ENCODE measurements at regions not wholly inside any gene's neighbourhood (a gene's known extent, or its start where the extent isn't known, plus 50 kb on each side); places are given as distances from the start of the nearest gene placed in this dataset.

DNA sequence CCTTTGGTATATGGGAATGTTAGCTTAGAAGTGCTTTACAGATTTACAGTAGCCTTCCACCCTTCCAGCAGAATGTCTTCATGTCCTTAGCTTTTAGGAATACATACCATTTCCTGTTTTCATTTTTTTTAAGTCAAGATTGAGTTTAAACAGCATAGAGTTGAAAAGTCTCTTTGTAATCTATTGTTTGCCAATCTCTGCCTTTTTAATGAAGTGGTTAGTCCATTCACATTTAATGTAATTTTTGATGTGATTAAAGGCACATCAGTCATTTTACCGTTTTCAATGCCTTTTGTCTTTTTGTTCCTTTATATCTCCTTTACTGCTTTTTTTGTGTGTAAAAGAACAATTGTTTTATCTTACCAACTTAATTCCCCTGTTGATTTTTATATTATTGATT, 233.4 kb upstream of the SMIM21 start:
- TF ChIP-seq GATA1 (IDR thresholded peaks at IDR 0.05; ENCODE audit: low read depth, low read length), result no peak
- no peak for TF ChIP-seq POLR2A (IDR thresholded peaks at IDR 0.05; ENCODE audit: low read length)
- no peak for DNase-seq

DNA sequence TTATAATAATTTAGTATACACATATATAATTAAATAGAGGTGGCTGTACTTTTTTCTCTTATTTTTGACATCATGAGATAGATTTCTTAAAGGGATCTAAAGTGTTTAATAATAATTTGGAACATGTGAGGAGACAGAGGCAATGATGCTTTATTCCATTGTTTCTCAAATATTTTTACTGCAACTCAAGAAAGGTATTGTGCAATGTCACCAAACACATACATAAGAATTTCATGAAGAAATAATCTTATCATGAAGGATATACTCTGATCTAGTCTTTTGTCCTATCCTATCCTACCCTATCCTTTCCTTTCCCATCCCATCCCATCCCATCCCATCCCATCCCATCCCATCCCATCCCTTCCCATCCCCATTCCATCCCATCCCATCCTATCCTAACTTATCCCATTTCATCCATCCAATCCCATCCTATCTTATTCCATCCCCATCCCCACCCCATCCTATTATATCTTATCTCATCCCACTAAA, 232.1 kb upstream of the SMIM21 start:
- no peak for TF ChIP-seq GATA1 (IDR thresholded peaks at IDR 0.05; ENCODE audit: low read depth, low read length)
- TF ChIP-seq POLR2A (IDR thresholded peaks at IDR 0.05; ENCODE audit: low read length), result no peak
- DNase-seq, result no peak

- no peak for TF ChIP-seq POLR2A (IDR thresholded peaks at IDR 0.05; ENCODE audit: low read length)
- TF ChIP-seq GATA1 (IDR thresholded peaks at IDR 0.05; ENCODE audit: low read depth, low read length), result no peak
Measured at GRCh38 chr18:75658330-75658729, 230.8 kb upstream of the SMIM21 start.

DNA sequence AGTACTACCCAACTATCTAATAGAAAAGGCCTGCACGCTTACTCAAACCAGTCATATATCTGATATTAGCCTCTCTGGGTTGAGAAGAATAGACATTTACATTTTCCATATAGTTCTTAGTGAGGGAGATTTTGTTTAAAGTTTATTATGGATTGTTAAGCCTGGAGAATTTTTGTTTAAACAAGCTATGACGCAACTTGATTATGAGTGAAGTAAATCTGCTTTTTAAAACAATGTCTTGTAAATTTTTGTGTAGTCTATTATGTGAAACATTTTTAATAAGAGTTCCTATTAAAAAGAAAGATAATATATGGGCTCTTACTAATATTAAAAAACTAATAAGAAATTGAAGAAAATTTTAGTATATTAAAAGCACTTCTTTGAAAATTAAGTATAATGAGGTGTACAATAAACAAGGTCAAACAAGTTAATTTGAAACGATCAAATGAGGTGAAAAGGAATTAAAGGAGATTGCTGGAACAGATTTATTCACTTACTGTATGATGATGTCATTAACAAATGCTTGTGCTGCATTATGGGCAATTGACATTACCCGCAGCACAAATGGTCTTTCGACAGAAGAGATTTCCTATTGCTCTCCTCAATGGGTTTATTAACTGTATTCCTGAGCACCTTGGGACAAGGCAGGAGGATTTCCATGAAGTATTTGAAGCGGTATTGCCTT, 229.2 kb upstream of the SMIM21 start:
- TF ChIP-seq POLR2A (IDR thresholded peaks at IDR 0.05; ENCODE audit: low read length) (no peak), GATA1 (IDR thresholded peaks at IDR 0.05; ENCODE audit: low read depth, low read length) (no peak)
- no peak for DNase-seq

More at GRCh38 chr18:75658330-75658729, 230.8 kb upstream of the SMIM21 start:
- no peak for DNase-seq

GRCh38 chr18:75656035-75656434, 228.5 kb upstream of the SMIM21 start:
- no peak for TF ChIP-seq GATA1 (IDR thresholded peaks at IDR 0.05; ENCODE audit: low read depth, low read length)
- TF ChIP-seq POLR2A (IDR thresholded peaks at IDR 0.05; ENCODE audit: low read length), result no peak
- DNase-seq, result no peak

GRCh38 chr18:75654851-75655751, 227.6 kb upstream of the SMIM21 start:
- no peak for DNase-seq
- no peak for TF ChIP-seq POLR2A (IDR thresholded peaks at IDR 0.05; ENCODE audit: low read length)
- TF ChIP-seq GATA1 (IDR thresholded peaks at IDR 0.05; ENCODE audit: low read depth, low read length), result no peak

- no peak for TF ChIP-seq POLR2A (IDR thresholded peaks at IDR 0.05; ENCODE audit: low read length)
- no peak for TF ChIP-seq GATA1 (IDR thresholded peaks at IDR 0.05; ENCODE audit: low read depth, low read length)
- DNase-seq, result no peak
Measured at GRCh38 chr18:75654386-75654785, 226.9 kb upstream of the SMIM21 start.

DNA sequence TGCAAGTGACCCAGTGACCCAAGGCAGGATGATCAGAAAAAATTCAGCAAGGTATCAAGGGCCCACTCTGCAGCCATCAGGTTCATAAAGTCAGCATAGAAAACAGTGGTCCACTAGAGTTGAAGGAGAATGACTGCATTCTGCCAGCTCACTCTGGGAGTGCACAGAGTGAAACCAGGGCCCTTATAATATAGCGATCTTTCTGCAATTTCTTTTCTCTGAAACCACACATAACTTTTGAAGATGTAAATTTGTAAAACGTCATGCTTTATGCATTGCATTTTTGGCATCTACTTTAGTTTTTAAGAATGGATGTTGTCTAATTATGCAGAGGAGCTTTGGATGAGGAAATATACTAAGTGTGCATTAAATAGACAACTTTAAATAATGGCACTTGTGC, 225.0 kb upstream of the SMIM21 start:
- no peak for DNase-seq

GRCh38 chr18:75644871-75645270, 217.4 kb upstream of the SMIM21 start:
- TF ChIP-seq GATA1 (IDR thresholded peaks at IDR 0.05; ENCODE audit: low read depth, low read length), result no peak
- TF ChIP-seq POLR2A (IDR thresholded peaks at IDR 0.05; ENCODE audit: low read length), result no peak
- no peak for DNase-seq

More for the DNA sequence above, 225.0 kb upstream of the SMIM21 start:
- TF ChIP-seq POLR2A (IDR thresholded peaks at IDR 0.05; ENCODE audit: low read length) (no peak), GATA1 (IDR thresholded peaks at IDR 0.05; ENCODE audit: low read depth, low read length) (no peak)

DNA sequence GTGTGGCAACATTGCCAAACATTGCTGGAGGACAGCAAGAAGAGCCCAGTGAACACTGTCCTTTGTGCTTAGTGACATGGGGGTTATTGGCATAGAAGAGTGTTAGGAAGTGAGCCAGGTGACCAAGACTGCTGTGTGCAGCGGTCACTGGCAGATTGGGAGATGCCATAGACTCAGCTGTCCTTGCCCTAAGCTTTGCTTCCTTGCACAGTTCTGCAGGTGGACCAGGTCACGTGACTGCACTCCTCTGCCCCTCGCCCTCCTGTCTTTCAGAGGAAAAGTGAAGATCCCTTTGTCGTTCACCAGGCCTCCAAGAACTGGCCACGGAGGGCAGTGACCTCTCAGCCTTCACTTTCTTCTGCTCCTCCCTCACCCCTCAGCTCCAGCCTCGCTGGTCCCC, 215.6 kb upstream of the SMIM21 start:
- TF ChIP-seq GATA1 (IDR thresholded peaks at IDR 0.05; ENCODE audit: low read depth, low read length) (no peak), POLR2A (IDR thresholded peaks at IDR 0.05; ENCODE audit: low read length) (no peak)
- no peak for DNase-seq

DNA sequence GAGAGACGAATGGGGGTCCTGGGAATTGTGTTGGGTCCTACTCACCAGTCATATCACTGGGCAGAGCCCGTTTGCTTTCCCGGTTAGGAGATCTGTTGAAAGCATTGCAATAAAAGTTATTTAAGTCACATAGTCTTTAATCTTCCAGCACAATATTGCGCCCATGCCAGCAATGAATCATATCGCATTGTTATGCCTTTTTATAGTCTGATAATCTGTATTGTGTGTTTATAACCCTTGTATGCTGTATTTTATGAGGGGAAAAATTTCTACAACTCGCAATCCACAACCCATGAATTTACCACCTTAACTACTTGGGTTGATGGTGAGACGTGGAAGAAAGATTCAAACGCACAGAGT, 211.9 kb upstream of the SMIM21 start:
- TF ChIP-seq POLR2A (IDR thresholded peaks at IDR 0.05; ENCODE audit: low read length), result no peak
- TF ChIP-seq GATA1 (IDR thresholded peaks at IDR 0.05; ENCODE audit: low read depth, low read length), result no peak

DNA sequence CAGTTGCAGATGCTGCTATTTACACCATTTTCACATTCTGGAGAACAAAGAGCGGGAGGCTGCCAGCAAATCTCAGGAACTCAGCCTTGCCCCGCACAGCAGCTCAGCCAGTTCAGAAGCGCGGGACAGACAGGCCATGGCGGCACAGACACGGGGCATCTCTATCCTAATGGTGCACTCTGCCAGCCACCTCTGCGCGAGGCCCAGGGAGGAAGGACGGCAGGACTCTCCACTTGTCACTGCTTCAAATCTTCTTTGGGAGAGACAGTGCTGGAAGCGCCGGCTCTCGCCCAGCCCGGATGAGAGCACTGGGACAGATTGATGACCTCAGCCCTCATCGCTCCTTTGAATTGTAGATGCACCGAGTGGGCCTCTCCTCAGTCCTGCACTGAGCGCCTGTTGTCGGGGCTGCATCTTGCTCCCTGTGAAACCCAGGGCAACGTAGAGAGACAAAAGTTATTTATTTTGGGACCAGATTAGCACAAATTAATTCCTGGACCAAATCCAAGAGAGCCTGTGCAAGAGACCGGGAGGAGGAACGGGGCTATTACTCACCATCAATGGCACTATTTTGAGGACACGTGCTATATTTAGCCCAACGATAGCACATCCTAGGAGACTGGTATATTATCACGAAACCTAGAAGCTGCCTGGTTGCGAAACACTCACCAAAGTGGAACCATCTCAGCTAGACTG, 211.4 kb upstream of the SMIM21 start:
- DNase-seq, result no peak
- TF ChIP-seq POLR2A (IDR thresholded peaks at IDR 0.05; ENCODE audit: low read length), result no peak
- TF ChIP-seq GATA1 (IDR thresholded peaks at IDR 0.05; ENCODE audit: low read depth, low read length), result no peak

More for the DNA sequence above, 211.9 kb upstream of the SMIM21 start:
- DNase-seq, result no peak

DNA sequence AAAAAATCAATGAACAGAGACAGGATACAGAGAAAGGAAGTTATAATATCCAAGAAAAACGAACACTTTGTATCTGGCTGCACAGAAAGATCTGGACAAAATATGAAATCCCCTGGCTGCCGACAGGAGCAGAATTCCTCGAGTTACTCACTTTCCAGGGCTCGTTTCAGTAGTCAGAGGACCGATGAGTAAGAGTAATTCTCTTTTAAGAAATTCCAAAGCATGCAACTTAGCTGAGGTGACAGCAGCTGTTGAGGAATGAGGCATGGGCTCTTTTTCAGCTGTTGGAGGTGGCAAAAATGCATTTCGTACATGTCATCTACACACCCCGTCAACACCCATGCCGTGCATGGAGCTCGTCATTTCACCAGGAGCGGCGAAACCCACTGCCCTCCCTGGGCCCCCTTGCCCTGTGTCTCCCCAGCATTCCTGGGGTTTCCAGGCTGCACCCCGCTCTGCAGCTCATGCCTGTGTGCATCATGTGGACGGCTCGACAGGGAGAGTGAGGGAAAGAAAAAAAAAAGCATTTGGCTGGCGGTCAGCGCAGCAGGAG, 210.8 kb upstream of the SMIM21 start:
- no peak for DNase-seq
- TF ChIP-seq GATA1 (IDR thresholded peaks at IDR 0.05; ENCODE audit: low read depth, low read length), result no peak
- TF ChIP-seq POLR2A (IDR thresholded peaks at IDR 0.05; ENCODE audit: low read length), result no peak

DNA sequence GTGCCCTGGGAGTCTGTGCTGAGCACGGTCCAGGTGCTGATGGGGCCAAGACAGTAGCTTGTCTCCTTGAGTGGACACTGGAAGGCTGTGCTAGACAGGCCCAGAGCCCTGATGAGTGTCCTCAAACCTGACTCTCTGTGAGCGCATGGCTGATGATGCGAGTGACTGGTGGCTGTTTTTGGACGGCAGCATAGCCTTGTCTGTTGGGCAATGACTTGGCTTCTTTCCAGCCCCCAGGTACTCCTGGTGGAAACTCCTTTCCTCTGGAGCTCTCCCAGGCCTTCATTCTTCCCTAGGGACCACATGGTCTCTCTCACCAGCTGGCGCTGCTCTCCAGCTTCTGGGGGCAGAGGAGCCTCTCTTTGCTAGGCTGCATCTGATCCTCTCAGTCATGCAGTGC, 207.6 kb upstream of the SMIM21 start:
- TF ChIP-seq GATA1 (IDR thresholded peaks at IDR 0.05; ENCODE audit: low read depth, low read length) (no peak), POLR2A (IDR thresholded peaks at IDR 0.05; ENCODE audit: low read length) (no peak)
- no peak for DNase-seq
